ENCODE measurements at regions not wholly inside any gene's neighbourhood (a gene's known extent, or its start where the extent isn't known, plus 50 kb on each side); places are given as distances from the start of the nearest gene placed in this dataset.

- H4K8ac ChIP-seq (ENCODE audit: low read depth in 2 of 2, low read length in 2 of 2) = no peak overlapping the region
- H2AK9ac ChIP-seq (replicated peaks; ENCODE audit: low read depth, low read length, poor library complexity) = no peak overlapping the region
- in situ Hi-C loops (cut with MboI; ENCODE audit: low sequenced_read_pairs) = no loop called here
- no peaks in the 10 kb centered on the region for H3K36me3 ChIP-seq (ENCODE audit: control insufficient read depth, insufficient read depth, low read length)
- no peak overlapping the region for H3K18ac ChIP-seq (ENCODE audit: low read depth, low read length)
- H3K9me1 ChIP-seq (ENCODE audit: insufficient read depth, low read length) = no peaks in the 10 kb centered on the region
- H3K4me3 ChIP-seq (ENCODE audit: insufficient read depth, low read depth, low read length) = no peak overlapping the region
- no peak overlapping the region for H3K56ac ChIP-seq (ENCODE audit: extremely low read depth, insufficient read depth, low read length)
- H3K9me3 ChIP-seq (ENCODE audit: control insufficient read depth, insufficient read depth, low read length) = no peaks in the 10 kb centered on the region
- H3K9ac ChIP-seq (ENCODE audit: low read depth, low read length) = no peak overlapping the region
- no peak overlapping the region for H2BK15ac ChIP-seq (ENCODE audit: low read depth, low read length)
- H3K27me3 ChIP-seq (ENCODE audit: control insufficient read depth, insufficient read depth, low read length) = no peaks in the 10 kb centered on the region
- no peak overlapping the region for H2BK120ac ChIP-seq (ENCODE audit: low read depth, low read length)
- H3K4me2 ChIP-seq (ENCODE audit: low read depth, low read length) = no peak overlapping the region
- H2AFZ ChIP-seq (replicated peaks; ENCODE audit: low read length, poor library complexity) = no peak overlapping the region
- no peak overlapping the region for H4K5ac ChIP-seq (ENCODE audit: low read depth, low read length)
- WGBS, 2 experiments (ENCODE audit: extremely low coverage in 2 of 2, insufficient read length in 1 of 2) = no CpG with 5 or more reads among the region's 6 CpGs
- no peak overlapping the region for H2AK5ac ChIP-seq (ENCODE audit: low read depth, low read length)
- DNase-seq = no peak
- H4K20me1 ChIP-seq (ENCODE audit: insufficient read depth, low read length) = no peaks in the 10 kb centered on the region
- H3K4ac ChIP-seq (ENCODE audit: low read depth, low read length) = no peak overlapping the region
- BruUV-seq (replicated peaks) = no TSS peak
- ATAC-seq (ENCODE audit: low read depth) = no peak
- no peaks in the 10 kb centered on the region for H3K4me1 ChIP-seq (ENCODE audit: control insufficient read depth, insufficient read depth, low read length)
- TF ChIP-seq RAD21 (IDR thresholded peaks at IDR 0.05; ENCODE audit: low read length) (no peak), MXI1 (IDR thresholded peaks at IDR 0.05; ENCODE audit: borderline replicate concordance, low read depth, low read length) (no peak), POLR2A (IDR thresholded peaks at IDR 0.05; ENCODE audit: low read depth, low read length) (no peak), USF2 (IDR thresholded peaks at IDR 0.05; ENCODE audit: low read depth, low read length) (no peak), NFE2L2 (IDR thresholded peaks at IDR 0.05; ENCODE audit: low read depth, low read length) (no peak), CHD1 (IDR thresholded peaks at IDR 0.05; ENCODE audit: low read depth, low read length) (no peak), CEBPB (IDR thresholded peaks at IDR 0.05; ENCODE audit: low read depth, low read length) (no peak), SMC3 (IDR thresholded peaks at IDR 0.05; ENCODE audit: low read depth, low read length) (no peak), CTCF (conservative IDR thresholded peaks at IDR 0.05; ENCODE audit: low read depth, low read length) (no peak), RCOR1 (IDR thresholded peaks at IDR 0.05; ENCODE audit: insufficient replicate concordance, low read length) (no peak), FOS (IDR thresholded peaks at IDR 0.05; ENCODE audit: low read depth, low read length) (no peak), ELK1 (IDR thresholded peaks at IDR 0.05; ENCODE audit: borderline replicate concordance, low read depth, low read length) (no peak), MAZ (IDR thresholded peaks at IDR 0.05; ENCODE audit: borderline replicate concordance, low read depth, low read length) (no peak), BHLHE40 (IDR thresholded peaks at IDR 0.05; ENCODE audit: low read depth, low read length) (no peak), MAFK (IDR thresholded peaks at IDR 0.05; ENCODE audit: low read depth, low read length) (no peak), RFX5 (IDR thresholded peaks at IDR 0.05; ENCODE audit: low read depth, low read length) (no peak)
- dilution Hi-C loops (cut with HindIII; ENCODE audit: low sequenced_read_pairs, unreplicated experiment) = no loop called here
- no peak overlapping the region for H4K91ac ChIP-seq (ENCODE audit: insufficient read depth, low read depth, low read length)
- H3K14ac ChIP-seq (replicated peaks; ENCODE audit: low read depth, low read length) = no peak overlapping the region
- ChIA-PET CTCF (no interaction called here), POLR2A (ENCODE audit: unreplicated experiment) (no interaction called here)
- no peaks in the 10 kb centered on the region for H3K79me1 ChIP-seq (ENCODE audit: low read depth in 1 of 2, low read length in 2 of 2)
- H2BK5ac ChIP-seq (ENCODE audit: low read depth, low read length, poor library complexity, severe bottlenecking) = no peak overlapping the region
- intact Hi-C loops (cut with micrococcal nuclease) = no loop called here
- no peak overlapping the region for H3K27ac ChIP-seq (ENCODE audit: insufficient read depth, low read length)
- no peak overlapping the region for H2BK20ac ChIP-seq (ENCODE audit: low read depth, low read length)
- H3K23ac ChIP-seq (ENCODE audit: low read depth, low read length) = no peak overlapping the region
Measured at GRCh38 chr9:23172979-23173637, 652.9 kb downstream of the ELAVL2 start.

Measured in IMR-90 (cell line).